Endothelial cell of umbilical vein (primary cell): ENCODE measurements at regions not wholly inside any gene's neighbourhood (a gene's known extent, or its start where the extent isn't known, plus 50 kb on each side); places are given as distances from the start of the nearest gene placed in this dataset.

Experiments used
- BruUV-seq: library from RNA; stranded (reverse); fragments of 400-500 nt; replicated peaks from 2 replicates; lab custom pipeline; 2021; lab: Mats Ljungman, UMichigan
- CTCF ChIA-PET: fragments of 300-600, 350-600 bp; sonication (Branson Sonifier 250); formaldehyde crosslinking; loops from one replicate; lab custom pipeline; 2021; ENCODE audit warnings: antibody characterized with exemption, inconsistent platforms; lab: Charles Lee
- POLR2A ChIA-PET: fragments of 300-600, 350-600 bp; sonication (Branson Sonifier 250); formaldehyde crosslinking; loops from one replicate; lab custom pipeline; 2021; ENCODE audit warnings: antibody characterized with exemption, inconsistent platforms; lab: Charles Lee
- DNase-seq: peaks from one replicate; pipeline ENCODE4 v3.0.0-alpha.2; 2011; ENCODE audit warnings: low read depth, low spot score
- FAIRE-seq: peaks from 2 replicates; lab custom pipeline; 2011; peaks lifted over from hg19 to GRCh38; lab: Jason Lieb, UNC
- H2AFZ ChIP-seq: 2 replicates; pipeline ENCODE4 v1.6.0; 2012; ENCODE audit warnings: low read depth, low read length, control low read depth, inconsistent platforms
- H3K27ac ChIP-seq: 2 replicates; pipeline ENCODE4 v1.5.1; 2011; ENCODE audit warnings: low read depth, mild to moderate bottlenecking, control low read depth, low read length, moderate library complexity; ENCODE audit not compliant: insufficient read depth
- H3K27me3 ChIP-seq, 2 experiments: 2 replicates each; pipeline versions ENCODE4 v1.6.0 to v1.6.1; 2011; ENCODE audit warnings: low read length in 2 of 2, mixed read lengths in 1 of 2; ENCODE audit not compliant: control insufficient read depth in 2 of 2, insufficient read depth in 2 of 2
- H3K36me3 ChIP-seq, 2 experiments: 2 replicates in 1 of 2; 3 replicates in 1 of 2; pipeline ENCODE4 v1.5.1; 2011; ENCODE audit warnings: low read length in 2 of 2, mild to moderate bottlenecking in 1 of 2, moderate library complexity in 1 of 2; ENCODE audit not compliant: control insufficient read depth in 2 of 2, insufficient read depth in 2 of 2; ENCODE audit errors: extremely low read depth in 1 of 2
- H3K4me1 ChIP-seq: 3 replicates; pipeline ENCODE4 v1.5.1; 2011; ENCODE audit warnings: mild to moderate bottlenecking, low read length; ENCODE audit not compliant: control insufficient read depth, insufficient read depth; ENCODE audit errors: extremely low read depth
- H3K4me2 ChIP-seq: 2 replicates; pipeline ENCODE4 v1.6.1; 2011; ENCODE audit warnings: low read length, control low read depth, mixed read lengths; ENCODE audit not compliant: insufficient read depth
- H3K4me3 ChIP-seq, 3 experiments: fragments of 200-600 bp in 1 of 3; sonication (generic), shearing (Covaris generic) in 1 of 3; replicated peaks in 1 of 3; 2 replicates each; pipeline ENCODE4 v1.5.1; 2011 to 2016; ENCODE audit warnings: control low read depth in 3 of 3, low read length in 3 of 3, mild to moderate bottlenecking in 2 of 3, inconsistent platforms in 1 of 3, low read depth in 1 of 3, moderate library complexity in 1 of 3; ENCODE audit not compliant: insufficient read depth in 1 of 3
- H3K79me2 ChIP-seq: 2 replicates; pipeline ENCODE4 v1.6.0; 2012; ENCODE audit warnings: low read length, inconsistent platforms; ENCODE audit not compliant: control insufficient read depth, insufficient read depth
- H3K9ac ChIP-seq: replicated peaks from 2 replicates; pipeline ENCODE3; 2011; ENCODE audit warnings: low read length, control low read depth; ENCODE audit not compliant: insufficient read depth; ENCODE audit errors: extremely low read depth
- H3K9me1 ChIP-seq: replicated peaks from 3 replicates; pipeline ENCODE4 v1.6.0; 2011; ENCODE audit warnings: mild to moderate bottlenecking, low read length; ENCODE audit not compliant: control insufficient read depth, insufficient read depth; ENCODE audit errors: extremely low read depth
- H3K9me3 ChIP-seq: replicated peaks from 2 replicates; pipeline ENCODE4 v1.5.1; 2012; ENCODE audit warnings: low read length, inconsistent platforms; ENCODE audit not compliant: control insufficient read depth, insufficient read depth
- H4K20me1 ChIP-seq: replicated peaks from 2 replicates; pipeline ENCODE3; 2011; ENCODE audit warnings: mild to moderate bottlenecking, low read length; ENCODE audit not compliant: control insufficient read depth, insufficient read depth; ENCODE audit errors: extremely low read depth
- EZH2 ChIP-seq: IDR thresholded peaks from 2 replicates; pipeline ENCODE4 v1.6.1; 2012; ENCODE audit warnings: borderline replicate concordance, low read depth, mild to moderate bottlenecking, moderate library complexity, low read length, inconsistent platforms; ENCODE audit not compliant: severe bottlenecking
- FOS ChIP-seq: IDR thresholded peaks from 2 replicates; pipeline ENCODE4 v1.6.1; 2011; ENCODE audit warnings: mild to moderate bottlenecking, low read length, moderate library complexity, borderline replicate concordance; ENCODE audit not compliant: insufficient read depth
- GATA2 ChIP-seq: IDR thresholded peaks from 2 replicates; pipeline ENCODE4 v1.7.0; 2011; ENCODE audit warnings: low read depth, mild to moderate bottlenecking, moderate library complexity, mixed read lengths, low read length; ENCODE audit not compliant: insufficient read length, insufficient read depth
- JUN ChIP-seq: IDR thresholded peaks from 2 replicates; pipeline ENCODE4 v1.6.1; 2011; ENCODE audit warnings: borderline replicate concordance, low read depth; ENCODE audit not compliant: insufficient read length, insufficient read depth
- MAX ChIP-seq: IDR thresholded peaks from 2 replicates; pipeline ENCODE4 v1.6.1; 2011; ENCODE audit not compliant: insufficient read depth, insufficient read length
- MYC ChIP-seq: IDR thresholded peaks from one replicate; pipeline ENCODE4 v1.6.1; 2011; ENCODE audit warnings: mild to moderate bottlenecking, low read depth, low read length
- POLR2A ChIP-seq: IDR thresholded peaks from 2 replicates; pipeline ENCODE4 v1.6.1; 2012; ENCODE audit warnings: low read depth, mild to moderate bottlenecking, control low read depth, low read length
- POLR2AphosphoS5 ChIP-seq: IDR thresholded peaks from 2 replicates; pipeline ENCODE4 v1.6.1; 2012; ENCODE audit warnings: low read depth, mild to moderate bottlenecking, control low read depth, low read length, moderate library complexity; ENCODE audit not compliant: insufficient read depth
- dilution Hi-C: fragments of 300-500 bp; cut with MboI; formaldehyde crosslinking; loops from one replicate; pipeline ENCODE4 v1.15.0; 2019; ENCODE audit warnings: low sequenced_read_pairs; ENCODE audit not compliant: extremely low pct_ligation_motif_present
- intact Hi-C: fragments of 100-400 bp; cut with micrococcal nuclease; formaldehyde crosslinking; loops from one replicate; pipeline ENCODE4 v1.10.0; 2022
- TF ChIP-seq, protein P1 (sequence below), 2 donors: IDR thresholded peaks; 1 replicate in 1 of 2; 2 replicates in 1 of 2; pipeline ENCODE4 v1.5.1; 2011; ENCODE audit warnings: low read length in 2 of 2, mild to moderate bottlenecking in 2 of 2, moderate library complexity in 2 of 2, control low read depth in 1 of 2, inconsistent platforms in 1 of 2, low read depth in 1 of 2; ENCODE audit not compliant: insufficient read depth in 1 of 2; ENCODE audit errors: extremely low read depth in 1 of 2

- CTCF ChIA-PET = no interaction called here
- BruUV-seq = no TSS peak
- FAIRE-seq = no peak
These were observed 560.8 kb downstream of the BRD1 start for GRCh38 chr22:49266561-49267519.

GRCh38 chr22:49264696-49265095 lies 563.0 kb downstream of the BRD1 start:
- Histone ChIP-seq H3K4me2 (no peak overlapping the region), H3K4me1 (no peaks in the 10 kb centered on the region), H3K9me3 (peaks cover 6% of the 10 kb centered on the region), H3K27me3 (no peaks in the 10 kb centered on the region), H3K4me3 (no peak overlapping the region), H3K79me2 (no peaks in the 10 kb centered on the region), H3K9me1 (no peaks in the 10 kb centered on the region), H4K20me1 (no peaks in the 10 kb centered on the region), H2AFZ (no peak overlapping the region), H3K27ac (no peak overlapping the region), H3K9ac (no peak overlapping the region), H3K36me3 (no peaks in the 10 kb centered on the region)
- DNase-seq (no peak), FAIRE-seq (no peak)
- BruUV-seq = no TSS peak
- ChIA-PET POLR2A (no interaction called here), CTCF (no interaction called here)
- no peak for TF ChIP-seq MYC
- no peak for TF ChIP-seq POLR2AphosphoS5
- TF ChIP-seq JUN = no peak
- no peak for TF ChIP-seq EZH2
- TF ChIP-seq GATA2 = no peak
- TF ChIP-seq FOS = no peak
- TF ChIP-seq POLR2A = no peak
- TF ChIP-seq MAX = no peak
- TF ChIP-seq, protein P1, sequence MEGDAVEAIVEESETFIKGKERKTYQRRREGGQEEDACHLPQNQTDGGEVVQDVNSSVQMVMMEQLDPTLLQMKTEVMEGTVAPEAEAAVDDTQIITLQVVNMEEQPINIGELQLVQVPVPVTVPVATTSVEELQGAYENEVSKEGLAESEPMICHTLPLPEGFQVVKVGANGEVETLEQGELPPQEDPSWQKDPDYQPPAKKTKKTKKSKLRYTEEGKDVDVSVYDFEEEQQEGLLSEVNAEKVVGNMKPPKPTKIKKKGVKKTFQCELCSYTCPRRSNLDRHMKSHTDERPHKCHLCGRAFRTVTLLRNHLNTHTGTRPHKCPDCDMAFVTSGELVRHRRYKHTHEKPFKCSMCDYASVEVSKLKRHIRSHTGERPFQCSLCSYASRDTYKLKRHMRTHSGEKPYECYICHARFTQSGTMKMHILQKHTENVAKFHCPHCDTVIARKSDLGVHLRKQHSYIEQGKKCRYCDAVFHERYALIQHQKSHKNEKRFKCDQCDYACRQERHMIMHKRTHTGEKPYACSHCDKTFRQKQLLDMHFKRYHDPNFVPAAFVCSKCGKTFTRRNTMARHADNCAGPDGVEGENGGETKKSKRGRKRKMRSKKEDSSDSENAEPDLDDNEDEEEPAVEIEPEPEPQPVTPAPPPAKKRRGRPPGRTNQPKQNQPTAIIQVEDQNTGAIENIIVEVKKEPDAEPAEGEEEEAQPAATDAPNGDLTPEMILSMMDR (IDR thresholded peaks at IDR 0.05; ENCODE audit: extremely low read depth in 1 of 2, insufficient read depth in 1 of 2, low read depth in 1 of 2, low read length in 2 of 2) = no peak
- dilution Hi-C loops = no loop called here
- intact Hi-C loops = no loop called here

More at GRCh38 chr22:49266561-49267519, 560.8 kb downstream of the BRD1 start:
- Histone ChIP-seq H3K36me3 (no peaks in the 10 kb centered on the region), H3K79me2 (no peaks in the 10 kb centered on the region), H3K9ac (no peak overlapping the region), H3K27ac (no peak overlapping the region), H3K9me1 (no peaks in the 10 kb centered on the region), H3K9me3 (peaks cover 2% of the 10 kb centered on the region), H3K4me1 (no peaks in the 10 kb centered on the region), H4K20me1 (no peaks in the 10 kb centered on the region), H2AFZ (no peak overlapping the region), H3K4me3 (no peak overlapping the region), H3K27me3 (no peaks in the 10 kb centered on the region), H3K4me2 (no peak overlapping the region)
- TF ChIP-seq FOS (no peak), EZH2 (no peak)
- TF ChIP-seq, protein P1 (IDR thresholded peaks at IDR 0.05; ENCODE audit: extremely low read depth in 1 of 2, insufficient read depth in 1 of 2, low read depth in 1 of 2, low read length in 2 of 2) = no peak
- POLR2A ChIA-PET = no interaction called here
- intact Hi-C loops (no loop called here), dilution Hi-C loops (no loop called here)
- no peak for DNase-seq
